H9 (cell line): ENCODE measurements at regions not wholly inside any gene's neighbourhood (a gene's known extent, or its start where the extent isn't known, plus 50 kb on each side); places are given as distances from the start of the nearest gene placed in this dataset.

Source experiments
- DNase-seq: peaks from one replicate; pipeline ENCODE4 v3.0.0-alpha.2; 2017
- H2AFZ ChIP-seq: one replicate; pipeline ENCODE4 v1.6.1; 2013; ENCODE audit warnings: mild to moderate bottlenecking, low read length, control low read depth, moderate library complexity
- H2AK5ac ChIP-seq: 2 replicates; pipeline ENCODE4 v1.6.1; 2013; ENCODE audit warnings: low read length, control low read depth, mixed read lengths; ENCODE audit not compliant: insufficient read length
- H2BK120ac ChIP-seq: one replicate; pipeline ENCODE4 v1.6.1; 2013; ENCODE audit warnings: low read depth, mild to moderate bottlenecking, low read length, control low read depth, inconsistent platforms; ENCODE audit not compliant: poor library complexity, severe bottlenecking
- H2BK12ac ChIP-seq: 2 replicates; pipeline ENCODE4 v1.6.1; 2013; ENCODE audit warnings: low read length, control low read depth, mixed read lengths, low read depth; ENCODE audit not compliant: insufficient read length
- H2BK15ac ChIP-seq: 2 replicates; pipeline ENCODE4 v1.6.1; 2013; ENCODE audit warnings: low read depth, low read length, control low read depth
- H2BK20ac ChIP-seq: one replicate; pipeline ENCODE4 v1.6.1; 2013; ENCODE audit warnings: low read depth, mild to moderate bottlenecking, low read length, control low read depth, inconsistent platforms; ENCODE audit not compliant: poor library complexity, severe bottlenecking
- H2BK5ac ChIP-seq: 2 replicates; pipeline ENCODE4 v1.6.1; 2013; ENCODE audit warnings: low read length, control low read depth, mixed read lengths; ENCODE audit not compliant: insufficient read length
- H3K14ac ChIP-seq: 2 replicates; pipeline ENCODE4 v1.6.1; 2013; ENCODE audit warnings: low read length, control low read depth; ENCODE audit not compliant: insufficient read depth
- H3K18ac ChIP-seq: 2 replicates; pipeline ENCODE4 v1.6.1; 2013; ENCODE audit warnings: low read depth, mild to moderate bottlenecking, mixed read lengths, low read length, control low read depth; ENCODE audit not compliant: insufficient read length
- H3K23ac ChIP-seq: 2 replicates; pipeline ENCODE4 v1.6.1; 2013; ENCODE audit warnings: low read length, control low read depth, mixed read lengths, low read depth; ENCODE audit not compliant: insufficient read length
- H3K23me2 ChIP-seq: 2 replicates; pipeline ENCODE4 v1.6.1; 2013; ENCODE audit warnings: low read depth, mild to moderate bottlenecking, mixed read lengths, low read length, control low read depth; ENCODE audit not compliant: insufficient read length, poor library complexity, severe bottlenecking
- H3K27ac ChIP-seq: 2 replicates; pipeline ENCODE4 v1.5.1; 2013; ENCODE audit warnings: low read length, control low read depth, mixed read lengths, low read depth; ENCODE audit not compliant: insufficient read length
- H3K27me3 ChIP-seq: 2 replicates; pipeline ENCODE4 v1.6.1; 2013; ENCODE audit warnings: low read length, control low read depth, inconsistent platforms; ENCODE audit not compliant: insufficient read depth
- H3K4ac ChIP-seq: 2 replicates; pipeline ENCODE4 v1.6.1; 2013; ENCODE audit warnings: low read depth, mild to moderate bottlenecking, control low read depth, inconsistent platforms, low read length, moderate library complexity
- H3K4me1 ChIP-seq: 2 replicates; pipeline ENCODE4 v1.6.1; 2013; ENCODE audit warnings: low read length, control low read depth, inconsistent platforms; ENCODE audit not compliant: insufficient read depth
- H3K4me2 ChIP-seq: 2 replicates; pipeline ENCODE4 v1.6.1; 2013; ENCODE audit warnings: low read length, control low read depth, mixed read lengths; ENCODE audit not compliant: insufficient read length, insufficient read depth
- H3K56ac ChIP-seq: 2 replicates; pipeline ENCODE4 v1.6.1; 2013; ENCODE audit warnings: low read depth, mild to moderate bottlenecking, mixed read lengths, low read length, control low read depth; ENCODE audit not compliant: insufficient read length
- H3K79me1 ChIP-seq: 2 replicates; pipeline ENCODE4 v1.6.1; 2013; ENCODE audit warnings: low read depth, mild to moderate bottlenecking, moderate library complexity, low read length, control low read depth, inconsistent platforms; ENCODE audit not compliant: insufficient read depth, poor library complexity, severe bottlenecking
- H3K79me2 ChIP-seq: 2 replicates; pipeline ENCODE4 v1.6.1; 2013; ENCODE audit warnings: low read length, control low read depth, inconsistent platforms; ENCODE audit not compliant: insufficient read depth
- H3K9ac ChIP-seq: 2 replicates; pipeline ENCODE4 v1.6.1; 2013; ENCODE audit warnings: low read length, control low read depth, mixed read lengths; ENCODE audit not compliant: insufficient read length; ENCODE audit errors: extremely low read depth
- H3K9me3 ChIP-seq: one replicate; pipeline ENCODE4 v1.6.1; 2013; ENCODE audit warnings: low read depth, low read length, inconsistent platforms; ENCODE audit not compliant: control insufficient read depth
- H3T11ph ChIP-seq: one replicate; pipeline ENCODE4 v1.6.1; 2013; ENCODE audit warnings: mild to moderate bottlenecking, low read length, control low read depth, inconsistent platforms
- H4K20me1 ChIP-seq: one replicate; pipeline ENCODE4 v1.6.1; 2013; ENCODE audit not compliant: control insufficient read depth, insufficient read length, insufficient read depth
- H4K5ac ChIP-seq: 2 replicates; pipeline ENCODE4 v1.6.1; 2013; ENCODE audit warnings: low read depth, mild to moderate bottlenecking, mixed read lengths, low read length, control low read depth; ENCODE audit not compliant: insufficient read length
- H4K8ac ChIP-seq: replicated peaks from 2 replicates; pipeline ENCODE4 v1.6.1; 2013; ENCODE audit warnings: low read length, control low read depth, mixed read lengths, low read depth; ENCODE audit not compliant: insufficient read length
- H4K91ac ChIP-seq: 2 replicates; pipeline ENCODE4 v1.6.1; 2013; ENCODE audit warnings: low read depth, mild to moderate bottlenecking, moderate library complexity, mixed read lengths, low read length, control low read depth; ENCODE audit not compliant: insufficient read length
- H3K27ac Mint-ChIP-seq, 3 experiments: 2 replicates in 2 of 3; 3 replicates in 1 of 3; pipeline ENCODE4 v1.8.0; 2020 to 2021; ENCODE audit warnings: mixed read lengths in 3 of 3, mild to moderate bottlenecking in 1 of 3, moderate library complexity in 1 of 3
- H3K27me3 Mint-ChIP-seq: 2 replicates; pipeline ENCODE4 v1.8.0; 2021; ENCODE audit warnings: low read depth, mild to moderate bottlenecking, moderate library complexity, mixed read lengths
- H3K36me3 Mint-ChIP-seq, 3 experiments: 2 replicates in 2 of 3; 3 replicates in 1 of 3; pipeline ENCODE4 v1.8.0; 2020 to 2021; ENCODE audit warnings: low read depth in 3 of 3, mixed read lengths in 3 of 3; ENCODE audit not compliant: insufficient read depth in 1 of 3
- H3K4me1 Mint-ChIP-seq, 2 experiments: 2 replicates each; pipeline ENCODE4 v1.8.0; 2020; ENCODE audit warnings: mixed read lengths in 2 of 2
- H3K4me3 Mint-ChIP-seq, 2 experiments: 2 replicates in 1 of 2; 3 replicates in 1 of 2; pipeline ENCODE4 v1.8.0; 2020 to 2021; ENCODE audit warnings: mild to moderate bottlenecking in 2 of 2, mixed read lengths in 2 of 2, moderate library complexity in 1 of 2
- H3K9me3 Mint-ChIP-seq, 2 experiments: 2 replicates in 1 of 2; 3 replicates in 1 of 2; pipeline ENCODE4 v1.8.0; 2020; ENCODE audit warnings: mild to moderate bottlenecking in 2 of 2, mixed read lengths in 2 of 2, moderate library complexity in 1 of 2
- CTCF ChIP-seq: fragments of 200-600 bp; sonication (generic); conservative IDR thresholded peaks from 3 replicates; pipeline ENCODE4 v1.8.0; 2021; ENCODE audit warnings: antibody characterized with exemption, mild to moderate bottlenecking
- WGBS: extraction: QIAGEN DNeasy Blood & Tissue Kit; methylation state at CpG from one replicate; pipeline ENCODE4 v1.1.7; 2013; ENCODE audit warnings: missing lambda C conversion rate, low lambda C conversion rate, mixed read lengths; ENCODE audit not compliant: insufficient read length; ENCODE audit errors: extremely low coverage; 5-methylcytosine and 5-hydroxymethylcytosine counted together

- Histone ChIP-seq H3T11ph (no peak overlapping the region), H3K23me2 (no peaks in the 10 kb centered on the region), H3K4me2 (no peak overlapping the region), H3K27me3 (no peaks in the 10 kb centered on the region), H2BK120ac (no peak overlapping the region), H3K79me1 (no peaks in the 10 kb centered on the region), H3K27ac (no peak overlapping the region), H2BK20ac (no peak overlapping the region), H3K14ac (no peak overlapping the region), H3K18ac (no peak overlapping the region), H3K4me1 (no peaks in the 10 kb centered on the region), H4K8ac (no peak overlapping the region), H3K4ac (no peak overlapping the region), H2BK5ac (no peak overlapping the region), H3K23ac (no peak overlapping the region), H3K9ac (no peak overlapping the region), H2BK12ac (no peak overlapping the region), H4K91ac (no peak overlapping the region), H3K79me2 (no peaks in the 10 kb centered on the region), H4K20me1 (no peaks in the 10 kb centered on the region), H4K5ac (no peak overlapping the region), H3K56ac (no peak overlapping the region), H3K9me3 (no peaks in the 10 kb centered on the region), H2AK5ac (no peak overlapping the region), H2BK15ac (no peak overlapping the region), H2AFZ (no peak overlapping the region)
- H3K9me3 Mint-ChIP-seq, result no peaks in the 10 kb centered on the region
- WGBS, result no CpG with 5 or more reads among the region's 1 CpG
- H3K36me3 Mint-ChIP-seq, result no peaks in the 10 kb centered on the region
- H3K4me1 Mint-ChIP-seq, result no peaks in the 10 kb centered on the region
- no peak overlapping the region for H3K4me3 Mint-ChIP-seq
- H3K27ac Mint-ChIP-seq, result no peak overlapping the region
- no peak for DNase-seq
- H3K27me3 Mint-ChIP-seq, result 0 out of 2 replicates have a peak, but pooled peaks cover 2% of the 10 kb centered on the region
- no peak for TF ChIP-seq CTCF
Measured at GRCh38 chr11:29314211-29314610, 702.6 kb downstream of the KCNA4 start.
